Fibroblast of lung (primary cell): ENCODE measurements at regions not wholly inside any gene's neighbourhood (a gene's known extent, or its start where the extent isn't known, plus 50 kb on each side); places are given as distances from the start of the nearest gene placed in this dataset.

Source experiments
- DNase-seq, 2 donors: peaks; one replicate each; pipeline versions ENCODE4 v3.0.0 to v3.0.0-alpha.2; 2010; ENCODE audit warnings: low read depth in 2 of 2
- H2AFZ ChIP-seq: 2 replicates; pipeline ENCODE4 v1.5.1; 2012; ENCODE audit warnings: low read length, control low read depth, inconsistent platforms
- H3K27ac ChIP-seq: 2 replicates; pipeline ENCODE4 v1.5.1; 2011; ENCODE audit warnings: low read length, control low read depth; ENCODE audit not compliant: insufficient read depth
- H3K27me3 ChIP-seq: 2 replicates; pipeline ENCODE4 v1.5.1; 2011; ENCODE audit warnings: mild to moderate bottlenecking, low read length; ENCODE audit not compliant: control insufficient read depth, insufficient read depth
- H3K36me3 ChIP-seq: 2 replicates; pipeline ENCODE4 v1.5.1; 2011; ENCODE audit warnings: low read length; ENCODE audit not compliant: control insufficient read depth, insufficient read depth
- H3K4me1 ChIP-seq: 2 replicates; pipeline ENCODE4 v1.5.1; 2011; ENCODE audit warnings: low read length; ENCODE audit not compliant: control insufficient read depth, insufficient read depth; ENCODE audit errors: extremely low read depth
- H3K4me2 ChIP-seq: 2 replicates; pipeline ENCODE4 v1.5.1; 2011; ENCODE audit warnings: low read length, control low read depth; ENCODE audit not compliant: insufficient read depth; ENCODE audit errors: extremely low read depth
- H3K4me3 ChIP-seq, 4 experiments: fragments of 200-600 bp in 1 of 4; sonication (generic) in 1 of 4; replicated peaks in 1 of 4; 2 replicates each; pipeline ENCODE4 v1.5.1; 2011 to 2016; ENCODE audit warnings: low read length in 4 of 4, low read depth in 3 of 4, mild to moderate bottlenecking in 3 of 4, control low read depth in 2 of 4, inconsistent platforms in 1 of 4, mixed read lengths in 1 of 4; ENCODE audit not compliant: insufficient read depth in 1 of 4; ENCODE audit errors: control extremely low read depth in 1 of 4
- H3K79me2 ChIP-seq: 2 replicates; pipeline ENCODE4 v1.5.1; 2012; ENCODE audit warnings: mild to moderate bottlenecking, low read length, inconsistent platforms; ENCODE audit not compliant: control insufficient read depth, insufficient read depth
- H3K9ac ChIP-seq: 2 replicates; pipeline ENCODE4 v1.5.1; 2011; ENCODE audit warnings: mild to moderate bottlenecking, low read length, control low read depth; ENCODE audit not compliant: insufficient read depth
- H3K9me3 ChIP-seq: 2 replicates; pipeline ENCODE4 v1.5.1; 2012; ENCODE audit warnings: low read depth, low read length; ENCODE audit not compliant: control insufficient read depth, insufficient read depth
- H4K20me1 ChIP-seq: 2 replicates; pipeline ENCODE4 v1.5.1; 2011; ENCODE audit warnings: low read length; ENCODE audit not compliant: control insufficient read depth, insufficient read depth; ENCODE audit errors: extremely low read depth
- CTCF ChIP-seq, 2 donors: IDR thresholded peaks in 1 of 2; conservative IDR thresholded peaks in 1 of 2; 1 replicate in 1 of 2; 2 replicates in 1 of 2; pipeline ENCODE4 v1.5.1; 2011 to 2012; ENCODE audit warnings: low read length in 2 of 2, control low read depth in 1 of 2, inconsistent platforms in 1 of 2, low read depth in 1 of 2, mild to moderate bottlenecking in 1 of 2
- EZH2 ChIP-seq: IDR thresholded peaks from 2 replicates; pipeline ENCODE4 v1.5.1; 2012; ENCODE audit warnings: low read length, control low read depth, mild to moderate bottlenecking; ENCODE audit errors: missing control alignments

DNA sequence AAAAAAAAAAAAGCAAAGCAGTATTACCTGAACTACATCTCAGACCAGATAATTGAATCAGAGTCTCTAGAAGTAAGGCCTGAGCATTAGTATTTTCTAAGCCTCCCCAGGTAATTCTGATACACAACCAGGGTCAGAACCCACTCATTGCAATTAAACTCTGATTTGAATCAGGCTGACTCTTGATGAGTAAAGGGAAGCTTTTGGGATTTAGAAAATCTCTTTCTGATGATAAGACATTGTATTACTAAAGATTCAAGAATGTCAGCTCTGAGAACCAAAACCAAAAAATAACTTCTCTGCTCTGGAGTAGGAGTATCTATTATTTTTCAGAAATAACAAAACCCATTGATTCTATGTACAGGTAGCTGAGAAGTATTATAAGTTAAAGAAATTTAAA is 100.1 kb upstream of the COL21A1 start:
- DNase-seq = peak in 1 of 2 donors; percentile 73
- Histone ChIP-seq H3K9ac (no peak overlapping the region), H3K4me1 (peaks cover 11% of the 10 kb centered on the region), H3K27ac (no peak overlapping the region), H3K79me2 (no peaks in the 10 kb centered on the region), H3K27me3 (no peaks in the 10 kb centered on the region), H4K20me1 (no peaks in the 10 kb centered on the region), H3K4me3 (no peak overlapping the region), H3K4me2 (no peak overlapping the region), H3K36me3 (no peaks in the 10 kb centered on the region), H3K9me3 (no peaks in the 10 kb centered on the region), H2AFZ (no peak overlapping the region)
- TF ChIP-seq CTCF (conservative IDR thresholded peaks at IDR 0.05 in 1 of 2, IDR thresholded peaks at IDR 0.05 in 1 of 2; ENCODE audit: low read depth in 1 of 2, low read length in 2 of 2) = no peak
- no peak for TF ChIP-seq EZH2

DNA sequence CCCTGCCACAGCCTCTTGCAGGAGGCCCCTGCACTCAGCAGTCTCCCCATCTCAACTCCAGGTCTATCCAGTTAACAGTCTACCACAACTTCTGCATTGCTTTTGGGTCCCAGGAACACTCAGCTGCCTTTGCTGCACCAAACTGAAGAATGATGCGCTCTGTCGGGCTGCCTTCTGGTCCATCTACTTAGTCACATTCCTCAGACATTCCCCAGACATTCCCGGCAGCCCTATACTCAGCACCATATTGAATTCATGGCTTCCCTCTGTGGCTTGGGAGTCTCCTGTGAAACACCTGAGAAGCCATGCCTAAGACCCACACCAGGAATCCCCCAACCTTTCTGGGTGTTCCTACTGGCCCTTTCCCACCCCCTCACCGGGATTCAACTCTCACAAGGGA is 99.6 kb upstream of the COL21A1 start:
- DNase-seq = peak in 1 of 2 donors; percentile 61
- Histone ChIP-seq H2AFZ (no peak overlapping the region), H3K4me3 (no peak overlapping the region), H3K9ac (no peak overlapping the region), H3K9me3 (no peaks in the 10 kb centered on the region), H3K4me1 (peaks cover 11% of the 10 kb centered on the region), H4K20me1 (no peaks in the 10 kb centered on the region), H3K27me3 (no peaks in the 10 kb centered on the region), H3K4me2 (no peak overlapping the region), H3K27ac (no peak overlapping the region), H3K79me2 (no peaks in the 10 kb centered on the region), H3K36me3 (no peaks in the 10 kb centered on the region)
- TF ChIP-seq CTCF (conservative IDR thresholded peaks at IDR 0.05 in 1 of 2, IDR thresholded peaks at IDR 0.05 in 1 of 2; ENCODE audit: low read depth in 1 of 2, low read length in 2 of 2) (no peak), EZH2 (no peak)

GRCh38 chr6:56345376-56345995 is 98.1 kb upstream of the COL21A1 start:
- Histone ChIP-seq H3K9ac (no peak overlapping the region), H3K27me3 (no peaks in the 10 kb centered on the region), H3K4me3 (no peak overlapping the region), H3K36me3 (no peaks in the 10 kb centered on the region), H2AFZ (no peak overlapping the region), H3K9me3 (no peaks in the 10 kb centered on the region), H3K4me2 (no peak overlapping the region), H4K20me1 (no peaks in the 10 kb centered on the region), H3K79me2 (no peaks in the 10 kb centered on the region), H3K4me1 (peaks cover 11% of the 10 kb centered on the region), H3K27ac (no peak overlapping the region)
- TF ChIP-seq EZH2 (no peak), CTCF (conservative IDR thresholded peaks at IDR 0.05 in 1 of 2, IDR thresholded peaks at IDR 0.05 in 1 of 2; ENCODE audit: low read depth in 1 of 2, low read length in 2 of 2) (no peak)
- no peak for DNase-seq
